Caki2 (cell line): ENCODE measurements at regions not wholly inside any gene's neighbourhood (a gene's known extent, or its start where the extent isn't known, plus 50 kb on each side); places are given as distances from the start of the nearest gene placed in this dataset.

Source experiments
- DNase-seq: peaks from one replicate; pipeline ENCODE4 v3.0.0-alpha.2; 2015; ENCODE audit warnings: low read depth
- in situ Hi-C: cut with HindIII; loops from 2 replicates; pipeline ENCODE4 v1.10.0; 2016; ENCODE audit warnings: low sequenced_read_pairs, low pct_unique_long_range_greater_than_20kb, mixed read lengths

DNA sequence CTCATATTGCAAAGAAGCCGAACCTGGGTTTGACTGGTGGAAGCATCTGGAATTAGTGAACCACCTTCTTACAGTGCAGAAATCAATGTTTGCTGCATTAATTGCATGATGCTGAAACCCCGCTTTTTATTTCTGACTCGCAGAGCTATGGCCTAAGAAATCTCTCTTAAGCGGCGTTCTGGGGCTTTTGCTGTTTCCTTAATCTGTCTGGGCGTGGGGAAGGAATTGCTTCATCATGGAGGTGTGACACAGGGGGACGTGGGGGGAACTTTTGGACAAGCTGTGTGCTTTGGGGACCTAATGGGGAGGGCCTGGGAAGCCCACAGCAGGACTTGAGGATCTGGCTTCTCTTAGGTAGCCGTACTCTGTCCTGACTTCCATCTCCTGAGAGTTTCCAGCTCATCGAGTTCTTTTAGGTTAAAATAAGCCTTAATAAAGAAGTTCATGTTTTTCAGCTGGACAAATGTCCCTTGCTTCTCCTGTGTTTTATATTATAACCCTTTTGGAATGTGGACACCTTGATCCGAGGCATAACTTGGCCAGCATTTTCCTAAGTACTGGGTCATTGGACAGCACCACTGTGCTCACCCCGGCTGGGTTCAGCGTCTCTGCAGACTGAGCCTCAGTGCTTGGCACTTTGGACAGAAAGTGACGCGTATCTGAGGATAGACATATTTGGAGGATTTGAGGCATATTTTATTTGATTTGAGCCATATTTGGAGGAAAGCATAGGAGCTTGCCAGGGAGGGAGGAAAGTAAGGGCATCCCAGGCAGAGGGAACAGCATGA, 192.1 kb upstream of the MYL2 start:
- in situ Hi-C loops = no loop called here
- DNase-seq = no peak

DNA sequence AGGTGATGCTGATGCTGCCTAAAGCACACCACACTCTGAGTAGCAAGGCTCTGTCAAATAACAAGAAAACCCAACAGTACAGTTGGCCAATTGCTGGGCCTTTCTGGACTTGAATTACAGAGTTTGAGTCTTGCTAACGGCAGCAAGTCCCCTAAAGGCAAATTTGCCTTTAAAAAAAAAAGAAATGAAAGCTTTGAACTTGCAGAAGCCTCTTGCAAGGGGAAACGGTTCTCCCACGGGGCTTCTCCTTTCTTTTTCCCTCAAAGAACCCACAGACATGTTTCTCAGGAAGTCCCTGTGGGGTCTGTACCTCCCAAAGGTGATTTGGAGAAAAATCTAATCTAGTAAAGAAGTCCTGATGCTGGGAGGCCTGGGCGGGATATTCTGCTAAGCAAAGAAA, 191.3 kb upstream of the MYL2 start:
- in situ Hi-C loops = no loop called here
- no peak for DNase-seq

DNA sequence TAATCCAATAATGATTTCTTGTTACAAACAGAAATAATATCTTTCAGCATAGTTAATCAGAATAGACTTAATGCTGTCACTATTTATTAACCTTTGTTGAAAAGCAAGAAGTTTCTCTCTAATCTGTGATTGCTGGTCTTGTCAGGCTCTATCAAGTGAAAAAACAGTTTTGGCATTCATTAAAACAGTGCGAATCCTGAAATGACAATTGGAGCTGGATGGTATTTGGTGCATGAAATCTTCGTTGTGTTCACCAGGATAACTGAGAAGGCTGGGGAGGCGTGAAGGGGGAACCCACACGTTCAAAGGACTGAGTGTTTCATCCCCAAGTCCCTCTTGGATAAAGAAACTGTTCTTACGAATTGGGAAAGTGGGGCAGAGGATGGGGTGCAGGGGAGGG, 190.2 kb upstream of the MYL2 start:
- in situ Hi-C loops = no loop called here
- no peak for DNase-seq

DNA sequence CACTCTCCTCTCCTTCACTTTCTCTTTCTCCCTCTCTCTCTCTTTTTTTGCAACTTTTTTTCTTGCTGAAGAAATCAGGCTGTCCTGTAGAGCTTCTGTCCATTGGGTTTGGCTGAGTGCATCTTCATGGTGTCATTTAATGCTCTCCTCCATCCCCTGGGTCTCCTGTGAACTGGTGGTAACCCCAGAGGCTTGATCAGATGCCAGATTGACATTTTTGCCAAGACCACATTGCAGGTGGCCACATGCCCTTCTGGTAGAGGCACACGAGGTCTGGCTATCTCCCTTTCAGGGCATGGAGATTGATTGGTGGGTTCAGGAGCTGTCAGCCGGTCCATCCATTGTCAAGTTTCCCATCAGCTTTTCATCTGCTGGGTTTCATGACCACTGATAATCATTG, 188.3 kb upstream of the MYL2 start:
- no peak for DNase-seq
- in situ Hi-C loops = no loop called here

DNA sequence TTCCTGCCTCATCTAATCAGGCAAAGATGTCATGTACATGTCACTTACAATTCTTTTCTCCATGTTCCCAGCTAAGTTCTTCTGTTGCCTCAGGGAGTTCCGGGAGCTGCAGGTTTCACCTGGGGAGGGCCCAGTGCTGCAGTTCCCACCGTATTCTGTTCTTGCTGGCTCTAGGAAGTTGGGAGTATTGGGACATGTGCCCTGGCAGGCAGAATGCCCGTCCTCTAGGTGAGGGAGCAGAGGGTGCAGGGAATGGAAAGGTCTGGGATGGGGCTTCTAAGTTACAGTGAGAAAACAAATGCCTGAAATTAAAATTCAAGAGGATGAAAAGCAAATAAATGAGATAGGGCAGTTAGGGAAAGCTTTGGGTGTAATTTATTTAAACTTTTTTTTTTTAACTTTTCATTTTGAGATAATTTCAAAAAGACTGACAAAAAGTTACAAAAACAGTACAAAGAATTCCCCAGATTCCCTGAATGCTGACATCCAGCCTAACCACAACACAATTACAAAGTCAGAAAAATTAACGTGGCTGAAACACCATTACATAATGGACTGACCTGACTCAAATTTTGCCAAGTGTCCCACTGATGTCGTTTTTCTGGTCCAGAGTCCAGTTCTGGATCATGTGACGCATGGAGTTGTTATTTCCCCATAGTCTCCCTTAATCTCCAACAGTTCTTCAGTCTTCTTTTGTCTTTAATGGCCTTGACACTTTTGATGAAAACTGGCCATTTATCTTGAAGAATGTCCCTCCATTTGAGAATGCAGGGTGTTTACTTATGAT, 187.2 kb upstream of the MYL2 start:
- no peak for DNase-seq
- in situ Hi-C loops = no loop called here

GRCh38 chr12:111105294-111105693, 184.9 kb upstream of the MYL2 start:
- in situ Hi-C loops = no loop called here
- DNase-seq = no peak

- no peak for DNase-seq
- in situ Hi-C loops = no loop called here
Observed at GRCh38 chr12:111103583-111103982, 183.2 kb upstream of the MYL2 start.

GRCh38 chr12:111102102-111102739, 181.8 kb upstream of the MYL2 start:
- no peak for DNase-seq
- in situ Hi-C loops = no loop called here

- DNase-seq = no peak
- in situ Hi-C loops = no loop called here
Observed at GRCh38 chr12:111101003-111101402, 180.6 kb upstream of the MYL2 start.

- in situ Hi-C loops = no loop called here
- DNase-seq = no peak
Observed at GRCh38 chr12:111100554-111100953, 180.2 kb upstream of the MYL2 start.

- no peak for DNase-seq
- in situ Hi-C loops = no loop called here
Observed at GRCh38 chr12:111100003-111100402, 179.6 kb upstream of the MYL2 start.

GRCh38 chr12:111099186-111099585, 178.8 kb upstream of the MYL2 start:
- no peak for DNase-seq
- in situ Hi-C loops = no loop called here

- DNase-seq = no peak
- in situ Hi-C loops = no loop called here
Observed at GRCh38 chr12:111094157-111095010, 174.0 kb upstream of the MYL2 start.

DNA sequence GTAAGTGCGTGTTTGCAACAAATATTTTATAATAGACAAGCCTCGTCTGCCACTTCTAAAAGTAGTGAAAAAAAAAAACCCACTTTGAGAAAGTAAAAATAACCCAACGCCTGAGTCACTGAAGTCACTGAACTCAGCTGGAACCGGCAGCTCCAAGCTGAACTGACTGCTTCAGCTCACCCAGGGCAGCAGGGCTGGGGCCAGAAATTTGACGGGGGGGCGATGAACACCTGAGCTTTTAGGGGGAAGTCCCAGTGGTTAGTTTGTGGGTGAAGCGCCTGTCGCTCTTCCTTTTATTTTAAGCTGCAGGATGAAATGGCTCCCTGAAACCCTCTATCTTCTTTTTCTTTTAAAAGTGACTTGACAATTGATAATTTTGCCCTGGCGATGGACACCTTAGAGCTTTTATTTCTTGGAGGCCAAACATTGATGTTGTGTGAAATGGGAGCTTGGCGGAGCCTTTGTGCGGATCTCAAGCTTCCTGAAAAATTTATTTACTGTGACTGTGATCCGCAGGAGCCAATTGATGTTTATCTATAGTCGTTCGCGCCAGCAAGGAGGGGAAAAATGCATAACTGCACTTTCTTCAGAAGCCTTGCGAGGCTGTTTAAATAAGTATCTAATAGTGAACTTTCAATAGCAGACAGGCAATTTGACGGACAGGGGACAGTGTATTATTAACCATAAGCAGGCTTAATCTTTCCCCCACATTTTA, 173.2 kb upstream of the MYL2 start:
- in situ Hi-C loops = no loop called here
- no peak for DNase-seq

DNA sequence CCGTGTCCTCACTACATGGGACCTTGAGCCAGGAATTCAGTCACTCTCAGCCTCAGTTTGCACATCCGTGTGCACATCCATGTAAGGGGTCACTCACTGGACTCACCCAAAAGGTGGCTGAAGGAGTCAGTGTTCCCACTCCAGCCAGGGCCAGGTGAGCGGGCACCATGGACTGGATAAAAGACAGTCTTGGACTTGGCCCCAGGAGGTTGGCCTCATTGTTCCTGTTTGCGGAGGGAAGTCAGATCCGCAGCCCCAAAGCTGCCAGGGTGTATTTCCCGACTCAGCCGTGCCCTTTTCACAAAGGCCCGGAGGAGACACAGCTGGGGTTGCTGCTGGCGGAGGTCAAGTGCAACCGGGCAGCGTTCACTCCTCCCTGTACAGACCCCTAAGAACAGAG, 170.7 kb upstream of the MYL2 start:
- in situ Hi-C loops = no loop called here
- no peak for DNase-seq

DNA sequence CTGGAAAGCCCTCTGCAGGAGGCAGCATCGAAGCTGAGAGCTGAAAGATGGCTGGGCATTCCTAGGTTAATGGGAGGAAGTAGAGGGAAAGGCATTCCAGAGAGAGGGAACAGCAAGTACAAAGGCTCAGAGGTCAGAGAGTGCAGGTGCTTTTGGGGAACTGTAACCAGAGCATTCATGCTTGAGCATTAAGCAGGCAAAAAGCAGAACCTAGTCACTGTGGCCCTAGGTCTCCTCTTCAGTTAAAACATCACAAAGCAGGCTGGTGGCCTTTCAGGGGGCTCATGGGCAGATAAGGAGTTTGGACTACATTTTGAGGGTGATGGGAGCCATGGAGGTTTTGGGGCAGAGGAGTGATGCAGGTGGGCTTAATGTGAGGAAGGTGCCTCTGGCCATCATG, 169.2 kb upstream of the MYL2 start:
- in situ Hi-C loops = no loop called here
- no peak for DNase-seq

DNA sequence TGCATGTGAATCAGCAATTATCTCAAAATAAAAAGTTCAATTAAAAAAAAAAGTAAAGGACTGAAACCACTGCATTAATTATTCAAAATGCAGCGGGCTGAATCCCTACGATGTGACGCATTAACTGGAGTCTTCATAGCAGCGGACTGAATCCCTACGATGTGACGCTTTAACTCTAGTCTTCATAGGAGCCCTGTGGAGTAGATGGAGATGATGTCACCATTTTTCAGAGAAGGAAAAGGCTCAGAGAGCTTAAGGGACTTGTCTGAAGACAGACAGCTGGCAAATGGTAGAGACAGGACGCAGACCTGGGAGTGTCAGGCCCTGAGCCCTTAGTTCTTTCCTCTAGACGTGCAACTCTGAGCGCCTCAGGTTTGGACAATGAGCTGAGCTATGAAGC, 168.0 kb upstream of the MYL2 start:
- in situ Hi-C loops = no loop called here
- DNase-seq = no peak
